SK-N-SH (cell line): ENCODE measurements at regions not wholly inside any gene's neighbourhood (a gene's known extent, or its start where the extent isn't known, plus 50 kb on each side); places are given as distances from the start of the nearest gene placed in this dataset.

Source experiments
- CTCF ChIA-PET: fragments of 300-600, 350-600 bp; formaldehyde crosslinking; extraction: SDS; loops from one replicate; lab custom pipeline; 2021; lab: Yijun Ruan, JAX
- POLR2A ChIA-PET: fragments of 350-600 bp; sonication (Branson Sonifier 250); formaldehyde crosslinking; extraction: SDS; loops from one replicate; lab custom pipeline; 2020; ENCODE audit warnings: antibody characterized with exemption, inconsistent platforms; lab: Yijun Ruan, JAX
- DNase-seq: peaks from one replicate; pipeline ENCODE4 v3.0.0; 2012
- H2AFZ ChIP-seq: fragments of 200-600 bp; sonication (generic); 2 replicates; pipeline ENCODE4 v1.8.1; 2016; ENCODE audit warnings: antibody characterized with exemption, mild to moderate bottlenecking, low read depth
- H3F3A ChIP-seq: fragments of 200-600 bp; sonication (generic); replicated peaks from 2 replicates; pipeline ENCODE3; 2016; ENCODE audit warnings: antibody characterized with exemption, mild to moderate bottlenecking; ENCODE audit not compliant: insufficient read depth
- H3K27ac ChIP-seq, 2 experiments: fragments of 200-500 bp in 1 of 2; fragments of 200-600 bp in 1 of 2; sonication (Bioruptor generic) in 1 of 2; sonication (generic), shearing (Covaris generic) in 1 of 2; 2 replicates each; pipeline versions ENCODE4 v1.5.1 to v1.6.1; 2014 to 2016; ENCODE audit warnings: low read depth in 2 of 2, inconsistent platforms in 1 of 2, low read length in 1 of 2, mild to moderate bottlenecking in 1 of 2, mixed read lengths in 1 of 2
- H3K27me3 ChIP-seq: fragments of 200-600 bp; sonication (generic), shearing (Covaris generic); 2 replicates; pipeline ENCODE4 v1.6.1; 2016; ENCODE audit warnings: mixed run types; ENCODE audit not compliant: insufficient read depth
- H3K36me3 ChIP-seq, 2 experiments: fragments of 200-500 bp in 1 of 2; fragments of 200-600 bp in 1 of 2; sonication (Bioruptor generic) in 1 of 2; sonication (generic) in 1 of 2; replicated peaks in 1 of 2; 2 replicates each; pipeline versions ENCODE3 to v1.5.1; 2014 to 2016; ENCODE audit warnings: low read length in 1 of 2, mild to moderate bottlenecking in 1 of 2; ENCODE audit not compliant: insufficient read depth in 2 of 2, control insufficient read depth in 1 of 2
- H3K4me1 ChIP-seq, 2 experiments: fragments of 200-500 bp in 1 of 2; fragments of 200-600 bp in 1 of 2; sonication (Bioruptor generic) in 1 of 2; sonication (generic), shearing (Covaris generic) in 1 of 2; 2 replicates each; pipeline versions ENCODE4 v1.5.1 to v1.6.1; 2014 to 2016; ENCODE audit warnings: low read depth in 1 of 2, low read length in 1 of 2, mixed run types in 1 of 2; ENCODE audit not compliant: insufficient read depth in 2 of 2, control insufficient read depth in 1 of 2
- H3K4me2 ChIP-seq: fragments of 200-600 bp; sonication (generic), shearing (Covaris generic); 2 replicates; pipeline ENCODE4 v1.6.1; 2017; ENCODE audit warnings: mixed run types
- H3K4me3 ChIP-seq, 2 experiments: fragments of 200-500 bp in 1 of 2; fragments of 200-600 bp in 1 of 2; sonication (Bioruptor generic) in 1 of 2; sonication (generic), shearing (Covaris generic) in 1 of 2; 2 replicates each; pipeline versions ENCODE4 v1.5.1 to v1.8.1; 2014 to 2016; ENCODE audit warnings: low read depth in 2 of 2, inconsistent platforms in 1 of 2, low read length in 1 of 2, mild to moderate bottlenecking in 1 of 2, mixed read lengths in 1 of 2, moderate library complexity in 1 of 2
- H3K79me2 ChIP-seq: fragments of 200-600 bp; sonication (generic); 2 replicates; pipeline ENCODE4 v1.8.1; 2017; ENCODE audit warnings: mild to moderate bottlenecking; ENCODE audit not compliant: insufficient read depth
- H3K9ac ChIP-seq: fragments of 200-600 bp; sonication (generic); 2 replicates; pipeline ENCODE4 v1.6.1; 2017; ENCODE audit warnings: mixed run types
- H3K9me2 ChIP-seq: fragments of 200-600 bp; sonication (generic); 2 replicates; pipeline ENCODE4 v1.6.1; 2017; ENCODE audit warnings: mixed run types
- H3K9me3 ChIP-seq: fragments of 200-600 bp; sonication (generic); 2 replicates; pipeline ENCODE4 v1.6.1; 2017; ENCODE audit warnings: mixed run types, mild to moderate bottlenecking, moderate library complexity
- H4K20me1 ChIP-seq: fragments of 200-600 bp; sonication (generic); 2 replicates; pipeline ENCODE4 v1.6.1; 2017; ENCODE audit warnings: mild to moderate bottlenecking, mixed run types; ENCODE audit not compliant: insufficient read depth
- CHD2 ChIP-seq: fragments of 150-350 bp; IDR thresholded peaks from 2 replicates; pipeline ENCODE4 v1.6.1; 2018; ENCODE audit warnings: low read length; ENCODE audit not compliant: partially characterized antibody
- FOXM1 ChIP-seq: IDR thresholded peaks from 2 replicates; pipeline ENCODE4 v1.4.0; 2012; ENCODE audit warnings: low read depth, mild to moderate bottlenecking
- GABPA ChIP-seq: IDR thresholded peaks from 2 replicates; pipeline ENCODE4 v1.4.0; 2012; ENCODE audit warnings: low read depth, mild to moderate bottlenecking
- MEF2A ChIP-seq: IDR thresholded peaks from 2 replicates; pipeline ENCODE4 v1.4.0; 2012; ENCODE audit warnings: low read depth, borderline replicate concordance
- RAD21 ChIP-seq: IDR thresholded peaks from 2 replicates; pipeline ENCODE4 v1.6.1; 2012; ENCODE audit warnings: mild to moderate bottlenecking, low read length
- RXRA ChIP-seq: IDR thresholded peaks from 2 replicates; pipeline ENCODE4 v1.4.0; 2012; ENCODE audit warnings: low read depth, mild to moderate bottlenecking, borderline replicate concordance
- TEAD4 ChIP-seq: IDR thresholded peaks from 2 replicates; pipeline ENCODE4 v1.4.0; 2012; ENCODE audit warnings: mild to moderate bottlenecking, borderline replicate concordance; ENCODE audit not compliant: insufficient read depth
- WGBS: methylation state at CpG from one replicate; pipeline ENCODE4 v1.1.6; 2017; ENCODE audit warnings: low lambda C conversion rate; 5-methylcytosine and 5-hydroxymethylcytosine counted together
- TF ChIP-seq, protein P1 (sequence below): IDR thresholded peaks from 2 replicates; pipeline ENCODE4 v1.4.0; 2012; ENCODE audit warnings: low read depth, borderline replicate concordance
- TF ChIP-seq, protein P2 (sequence below): fragments of 150-350 bp; IDR thresholded peaks from 2 replicates; pipeline ENCODE4 v1.6.1; 2016; ENCODE audit warnings: mild to moderate bottlenecking, low read depth, low read length
- TF ChIP-seq, protein P3 (sequence below): IDR thresholded peaks from 2 replicates; pipeline ENCODE4; 2012

DNA sequence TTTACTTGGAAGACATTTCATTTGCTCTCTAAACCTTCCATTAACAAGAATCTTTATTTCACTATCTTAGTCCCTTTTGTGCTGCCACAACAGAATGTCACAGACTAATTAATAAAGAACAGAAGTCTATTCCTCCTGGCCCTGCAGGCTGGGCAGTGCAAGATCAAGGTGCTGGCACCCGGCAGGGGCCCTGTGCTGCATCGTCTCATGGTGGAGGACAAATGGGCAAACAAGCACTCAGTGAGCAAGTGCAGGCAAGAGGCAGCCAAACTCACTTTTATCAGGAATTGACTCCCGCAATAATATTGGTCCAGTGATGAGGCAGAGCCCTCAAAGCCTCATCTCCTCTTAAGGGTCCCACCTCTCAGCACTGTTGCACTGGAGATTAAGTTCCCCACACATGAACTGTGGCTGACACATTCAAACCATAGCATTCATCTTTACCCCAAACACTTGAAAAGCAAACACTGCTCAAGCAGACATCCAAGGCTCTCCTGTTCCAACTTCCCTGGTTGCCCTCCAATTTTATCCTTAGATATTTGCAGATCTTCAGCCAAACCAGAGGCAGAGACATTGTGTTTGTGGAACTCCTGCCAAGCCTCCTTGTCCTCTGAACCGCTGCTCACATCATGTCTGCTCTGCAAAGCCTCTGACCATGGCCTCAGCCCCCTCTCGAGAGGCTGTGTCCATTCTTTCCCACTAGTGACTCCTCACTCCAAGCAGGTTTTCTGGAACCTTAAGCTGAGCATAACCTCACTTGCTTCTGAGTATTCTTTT is 404.4 kb upstream of the SOX11 start (continued):
- TF ChIP-seq RXRA (no peak), FOXM1 (no peak), CHD2 (no peak), MEF2A (no peak), GABPA (no peak), TEAD4 (no peak)
- TF ChIP-seq, protein P1, sequence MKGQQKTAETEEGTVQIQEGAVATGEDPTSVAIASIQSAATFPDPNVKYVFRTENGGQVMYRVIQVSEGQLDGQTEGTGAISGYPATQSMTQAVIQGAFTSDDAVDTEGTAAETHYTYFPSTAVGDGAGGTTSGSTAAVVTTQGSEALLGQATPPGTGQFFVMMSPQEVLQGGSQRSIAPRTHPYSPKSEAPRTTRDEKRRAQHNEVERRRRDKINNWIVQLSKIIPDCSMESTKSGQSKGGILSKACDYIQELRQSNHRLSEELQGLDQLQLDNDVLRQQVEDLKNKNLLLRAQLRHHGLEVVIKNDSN: no peak

DNA sequence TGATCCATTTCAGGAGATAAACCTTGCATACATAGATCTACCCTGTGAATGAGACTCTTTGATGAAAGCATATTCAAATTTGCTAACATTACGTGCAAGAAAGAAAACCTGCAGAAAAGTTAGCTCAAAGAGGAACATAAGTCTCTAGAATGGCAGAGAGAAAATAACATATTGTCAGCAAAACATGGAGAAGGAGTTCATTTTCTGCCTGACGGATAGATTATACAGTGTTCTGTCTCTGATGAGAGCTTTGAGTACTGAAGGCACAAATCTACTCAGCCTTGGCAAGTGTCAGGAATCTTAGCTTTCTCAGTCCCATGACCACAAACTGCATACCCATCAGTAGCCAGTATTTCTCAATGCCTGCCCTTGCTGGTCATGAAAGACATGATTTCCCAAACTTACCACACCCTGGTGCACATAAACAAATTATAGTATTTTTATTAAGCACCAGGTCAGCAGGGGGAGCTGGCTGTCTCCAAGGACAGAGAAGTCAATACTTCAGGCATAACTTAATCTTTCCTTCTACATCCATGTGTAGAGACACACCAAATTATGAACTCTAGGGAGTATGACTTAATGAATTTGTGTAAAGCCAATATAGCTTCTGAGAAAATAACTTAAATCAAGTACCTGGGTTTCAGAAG is 401.2 kb upstream of the SOX11 start:
- Histone ChIP-seq H2AFZ (no peak overlapping the region), H3K27ac (no peak overlapping the region), H3K4me1 (peaks cover 0 to 11% of the 10 kb centered on the region in 2 experiments; a peak in 2 of 4 replicates), H3K79me2 (no peaks in the 10 kb centered on the region), H3K36me3 (no peaks in the 10 kb centered on the region), H4K20me1 (no peaks in the 10 kb centered on the region), H3K9me3 (no peaks in the 10 kb centered on the region), H3K27me3 (no peaks in the 10 kb centered on the region), H3F3A (no peaks in the 10 kb centered on the region), H3K4me3 (no peak overlapping the region), H3K4me2 (no peak overlapping the region), H3K9me2 (no peaks in the 10 kb centered on the region), H3K9ac (no peak overlapping the region)
- CTCF ChIA-PET: interaction anchor here (0.6 to 2.1 kb wide), 14 partner anchors 10 to 1483 kb away, joined by 3 to 7 read pairs (median 4); no protein-coding TSS in a partner anchor
- 17% methylated on average over 2 of the region's 2 CpGs for WGBS
- peak; percentile 47 for TF ChIP-seq RAD21
- TF ChIP-seq, protein P2, sequence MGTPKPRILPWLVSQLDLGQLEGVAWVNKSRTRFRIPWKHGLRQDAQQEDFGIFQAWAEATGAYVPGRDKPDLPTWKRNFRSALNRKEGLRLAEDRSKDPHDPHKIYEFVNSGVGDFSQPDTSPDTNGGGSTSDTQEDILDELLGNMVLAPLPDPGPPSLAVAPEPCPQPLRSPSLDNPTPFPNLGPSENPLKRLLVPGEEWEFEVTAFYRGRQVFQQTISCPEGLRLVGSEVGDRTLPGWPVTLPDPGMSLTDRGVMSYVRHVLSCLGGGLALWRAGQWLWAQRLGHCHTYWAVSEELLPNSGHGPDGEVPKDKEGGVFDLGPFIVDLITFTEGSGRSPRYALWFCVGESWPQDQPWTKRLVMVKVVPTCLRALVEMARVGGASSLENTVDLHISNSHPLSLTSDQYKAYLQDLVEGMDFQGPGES: no peak
- POLR2A ChIA-PET: no interaction called here
- DNase-seq: no peak

DNA sequence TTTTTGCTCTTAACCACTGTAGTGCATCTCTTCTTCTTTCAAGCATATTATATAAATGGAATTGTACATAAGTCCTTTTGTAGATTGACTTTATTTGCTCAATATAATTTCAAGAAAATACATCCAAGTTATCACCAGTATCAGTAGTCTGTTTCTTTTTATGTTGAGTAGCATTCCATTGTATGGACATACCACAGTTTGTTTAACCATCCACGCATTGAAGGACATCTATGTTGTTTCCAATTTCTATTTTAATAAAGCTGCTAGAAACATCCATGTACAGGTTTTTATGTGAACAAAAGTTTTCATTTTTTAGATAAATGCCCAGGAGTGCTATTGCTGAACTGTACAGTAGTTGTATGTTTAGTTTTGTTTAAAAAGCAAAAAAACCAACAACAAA is 387.5 kb upstream of the SOX11 start:
- H3K9ac ChIP-seq: no peak overlapping the region
- H3K4me3 ChIP-seq: no peak overlapping the region
- no peaks in the 10 kb centered on the region for H3K36me3 ChIP-seq
- H3K4me1 ChIP-seq: no peaks in the 10 kb centered on the region; a peak in 1 of 4 replicates
- no peaks in the 10 kb centered on the region for H4K20me1 ChIP-seq
- CTCF ChIA-PET: no interaction called here
- 0 out of 2 replicates have a peak, but pooled peaks cover 3% of the 10 kb centered on the region for H3K9me3 ChIP-seq
- no peaks in the 10 kb centered on the region for H3K27me3 ChIP-seq
- no peak for DNase-seq
- WGBS: 71% methylated on average over 1 of the region's 1 CpG
- TF ChIP-seq, protein P3, sequence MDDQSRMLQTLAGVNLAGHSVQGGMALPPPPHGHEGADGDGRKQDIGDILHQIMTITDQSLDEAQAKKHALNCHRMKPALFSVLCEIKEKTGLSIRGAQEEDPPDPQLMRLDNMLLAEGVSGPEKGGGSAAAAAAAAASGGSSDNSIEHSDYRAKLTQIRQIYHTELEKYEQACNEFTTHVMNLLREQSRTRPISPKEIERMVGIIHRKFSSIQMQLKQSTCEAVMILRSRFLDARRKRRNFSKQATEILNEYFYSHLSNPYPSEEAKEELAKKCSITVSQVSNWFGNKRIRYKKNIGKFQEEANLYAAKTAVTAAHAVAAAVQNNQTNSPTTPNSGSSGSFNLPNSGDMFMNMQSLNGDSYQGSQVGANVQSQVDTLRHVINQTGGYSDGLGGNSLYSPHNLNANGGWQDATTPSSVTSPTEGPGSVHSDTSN: no peak
- no peak overlapping the region for H3K27ac ChIP-seq
- H3F3A ChIP-seq: no peaks in the 10 kb centered on the region
- POLR2A ChIA-PET: no interaction called here
- no peak overlapping the region for H2AFZ ChIP-seq
- no peak overlapping the region for H3K4me2 ChIP-seq
- no peaks in the 10 kb centered on the region for H3K9me2 ChIP-seq
- H3K79me2 ChIP-seq: no peaks in the 10 kb centered on the region
